ENCODE measurements at regions not wholly inside any gene's neighbourhood (a gene's known extent, or its start where the extent isn't known, plus 50 kb on each side); places are given as distances from the start of the nearest gene placed in this dataset.

- no peak for DNase-seq (ENCODE audit: low read depth, low spot score)
- ChIA-PET POLR2A (no interaction called here), CTCF (interaction anchor here (1.0 to 1.1 kb wide), 2 partner anchors 10 to 342 kb away, joined by 4 read pairs; no protein-coding TSS in a partner anchor)
- H3K4me3 ChIP-seq (ENCODE audit: low read depth, low read length): no peak overlapping the region
- TF ChIP-seq CTCF (IDR thresholded peaks at IDR 0.05; ENCODE audit: insufficient read depth, low read length, missing control alignments): no peak
Measured at GRCh38 chr17:45577571-45578279, 87.2 kb upstream of the PLEKHM1 start.

- TF ChIP-seq CTCF (IDR thresholded peaks at IDR 0.05; ENCODE audit: insufficient read depth, low read length, missing control alignments): no peak
- H3K4me3 ChIP-seq (ENCODE audit: low read depth, low read length): no peak overlapping the region
- CTCF ChIA-PET: interaction anchor here (1.0 to 1.1 kb wide), 2 partner anchors 9 to 343 kb away, joined by 4 read pairs; no protein-coding TSS in a partner anchor
- POLR2A ChIA-PET: no interaction called here
- no peak for DNase-seq (ENCODE audit: low read depth, low spot score)
Measured at GRCh38 chr17:45578516-45579455, 88.3 kb upstream of the PLEKHM1 start.

- POLR2A ChIA-PET: interaction anchor here (0.6 kb wide), 1 partner anchor 1602 kb away, joined by 4 read pairs; no protein-coding TSS in a partner anchor
- H3K4me3 ChIP-seq (ENCODE audit: low read depth, low read length): no peak overlapping the region
- TF ChIP-seq CTCF (IDR thresholded peaks at IDR 0.05; ENCODE audit: insufficient read depth, low read length, missing control alignments): no peak
- CTCF ChIA-PET: no interaction called here
- DNase-seq (ENCODE audit: low read depth, low spot score): no peak
Measured at GRCh38 chr17:45579529-45580495, 89.3 kb upstream of the PLEKHM1 start.

GRCh38 chr17:45580924-45581323 is 90.4 kb upstream of the PLEKHM1 start:
- ChIA-PET CTCF (no interaction called here), POLR2A (no interaction called here)
- DNase-seq (ENCODE audit: low read depth, low spot score): no peak
- H3K4me3 ChIP-seq (ENCODE audit: low read depth, low read length): no peak overlapping the region
- no peak for TF ChIP-seq CTCF (IDR thresholded peaks at IDR 0.05; ENCODE audit: insufficient read depth, low read length, missing control alignments)

GRCh38 chr17:45581860-45582259 is 91.3 kb upstream of the PLEKHM1 start:
- ChIA-PET CTCF (interaction anchor here (1.2 to 1.5 kb wide), 2 partner anchors 196 to 420 kb away, joined by 3 read pairs; no protein-coding TSS in a partner anchor), POLR2A (interaction anchor here (0.7 kb wide), 1 partner anchor 1149 kb away, joined by 3 read pairs; no protein-coding TSS in a partner anchor)
- H3K4me3 ChIP-seq (ENCODE audit: low read depth, low read length): no peak overlapping the region
- DNase-seq (ENCODE audit: low read depth, low spot score): no peak
- no peak for TF ChIP-seq CTCF (IDR thresholded peaks at IDR 0.05; ENCODE audit: insufficient read depth, low read length, missing control alignments)
